ENCODE measurements at regions not wholly inside any gene's neighbourhood (a gene's known extent, or its start where the extent isn't known, plus 50 kb on each side); places are given as distances from the start of the nearest gene placed in this dataset.

DNA sequence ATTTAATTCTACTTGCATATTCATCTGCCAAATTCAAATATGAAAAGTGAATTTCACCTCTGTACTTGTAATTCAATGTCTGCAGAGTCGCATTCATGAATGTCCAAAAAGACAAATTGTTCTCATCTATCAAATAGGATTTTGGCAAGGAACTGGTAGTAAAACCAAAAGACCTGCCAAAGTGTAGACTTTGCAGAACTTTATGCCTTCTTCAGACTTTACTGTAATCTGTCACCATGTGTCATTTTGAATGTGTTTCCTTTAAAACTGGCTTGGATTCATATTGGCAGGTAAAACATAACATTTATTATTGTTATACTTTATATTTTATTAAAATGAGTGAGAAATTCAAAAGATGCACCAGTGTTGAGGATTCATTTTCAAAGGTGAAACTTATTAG is 701.9 kb upstream of the LINC00305 start:
- TF ChIP-seq CTCF (IDR thresholded peaks at IDR 0.05; ENCODE audit: low read length) (no peak), EZH2 (optimal IDR thresholded peaks at IDR 0.05; ENCODE audit: low read depth, low read length) (no peak), EZH2phosphoT487 (IDR thresholded peaks at IDR 0.05; ENCODE audit: low read length) (no peak)

Data from MM.1S (cell line).